HG03432 (cell line): ENCODE measurements at regions not wholly inside any gene's neighbourhood (a gene's known extent, or its start where the extent isn't known, plus 50 kb on each side); places are given as distances from the start of the nearest gene placed in this dataset.
"Not testable (repeated sequence)": the region's sequence is repeated elsewhere in the genome, so short reads cannot be mapped to it uniquely, and the experiment has no call there.

ENCODE experiments used
- ATAC-seq: cut with Tn5 transposase; IDR thresholded peaks from one replicate; pipeline ENCODE4 v1.9.1; 2021; ENCODE audit warnings: mild to moderate bottlenecking, moderate library complexity; ENCODE audit not compliant: unreplicated experiment

GRCh38 chr6:4224067-4224978 is 88.9 kb upstream of the ECI2 start:
- ATAC-seq, result no peak

GRCh38 chr6:4220558-4220957 is 85.2 kb upstream of the ECI2 start:
- ATAC-seq, result no peak

GRCh38 chr6:4218619-4219317 is 83.4 kb upstream of the ECI2 start:
- not testable (repeated sequence) for ATAC-seq

- no peak for ATAC-seq
These were observed 77.2 kb upstream of the ECI2 start for GRCh38 chr6:4212588-4212987.

GRCh38 chr6:4210629-4211419 is 75.4 kb upstream of the ECI2 start:
- peak; percentile 63 for ATAC-seq

- no peak for ATAC-seq
These were observed 73.8 kb upstream of the ECI2 start for GRCh38 chr6:4209196-4209595.

- no peak for ATAC-seq
These were observed 72.8 kb upstream of the ECI2 start for GRCh38 chr6:4208158-4208557.

GRCh38 chr6:4203642-4204417 is 68.5 kb upstream of the ECI2 start:
- ATAC-seq, result not testable (repeated sequence)

- ATAC-seq, result no peak
These were observed 57.3 kb upstream of the ECI2 start for GRCh38 chr6:4192627-4193026.

- no peak for ATAC-seq
These were observed 56.8 kb upstream of the ECI2 start for GRCh38 chr6:4192173-4192572.

GRCh38 chr6:4191271-4191721 is 55.9 kb upstream of the ECI2 start:
- ATAC-seq, result no peak

- ATAC-seq, result no peak
These were observed 53.9 kb upstream of the ECI2 start for GRCh38 chr6:4189249-4189648.

- no peak for ATAC-seq
These were observed 53.4 kb upstream of the ECI2 start for GRCh38 chr6:4188801-4189200.

GRCh38 chr6:4187480-4187879 is 52.1 kb upstream of the ECI2 start:
- ATAC-seq, result no peak

GRCh38 chr6:4186385-4186784 is 51.0 kb upstream of the ECI2 start:
- no peak for ATAC-seq

- no peak for ATAC-seq
These were observed 50.5 kb upstream of the ECI2 start for GRCh38 chr6:4185846-4186245.

GRCh38 chr6:4185419-4185818 is 50.0 kb upstream of the ECI2 start:
- no peak for ATAC-seq
